ENCODE measurements at regions not wholly inside any gene's neighbourhood (a gene's known extent, or its start where the extent isn't known, plus 50 kb on each side); places are given as distances from the start of the nearest gene placed in this dataset.

- Histone ChIP-seq H3K9ac (ENCODE audit: insufficient read depth in 1 of 2, low read depth in 2 of 2, low read length in 2 of 2) (no peak overlapping the region), H3K4me2 (ENCODE audit: insufficient read depth, low read length) (no peak overlapping the region), H3K9me1 (ENCODE audit: control insufficient read depth, insufficient read depth, low read length) (no peaks in the 10 kb centered on the region), H3K27me3 (ENCODE audit: control insufficient read depth in 2 of 2, insufficient read depth in 2 of 2, low read length in 2 of 2) (peaks cover 0 to 5% of the 10 kb centered on the region in 2 experiments; a peak in 1 of 5 replicates), H3K36me3 (ENCODE audit: control insufficient read depth, insufficient read depth, low read length) (no peaks in the 10 kb centered on the region), H3K79me2 (ENCODE audit: control insufficient read depth, insufficient read depth, low read length) (no peaks in the 10 kb centered on the region), H3K4me1 (replicated peaks in 1 of 2; ENCODE audit: control insufficient read depth in 2 of 2, insufficient read depth in 2 of 2, low read length in 2 of 2) (no peaks in the 10 kb centered on the region), H4K20me1 (replicated peaks; ENCODE audit: control insufficient read depth, insufficient read depth, low read length) (no peaks in the 10 kb centered on the region), H2AFZ (ENCODE audit: low read depth, low read length) (no peak overlapping the region), H3K27ac (ENCODE audit: extremely low read depth, low read depth, low read length) (no peak overlapping the region), H3K9me3 (replicated peaks; ENCODE audit: control insufficient read depth, insufficient read depth, low read depth, low read length) (no peaks in the 10 kb centered on the region), H3K4me3 (no peak overlapping the region)
- CTCF ChIA-PET (ENCODE audit: low intra/inter-chr PET ratio): no interaction called here
- intact Hi-C loops (cut with micrococcal nuclease): no loop called here
- DNase-seq (ENCODE audit: extremely low read depth in 1 of 4, low spot score in 3 of 4) (no peak), ATAC-seq (no peak), FAIRE-seq (no peak)
- in situ Hi-C loops (cut with MboI): no loop called here
- POLR2A ChIA-PET: no interaction called here
- TF ChIP-seq ETV5 (CRISPR knock-in tag; IDR thresholded peaks at IDR 0.05; ENCODE audit: low read depth) (no peak), POLR2H (tag; IDR thresholded peaks at IDR 0.05; ENCODE audit: low read depth) (no peak), NR4A1 (CRISPR knock-in tag; IDR thresholded peaks at IDR 0.05) (no peak), NR4A1 (tag; IDR thresholded peaks at IDR 0.05) (no peak), ZNF507 (tag; conservative IDR thresholded peaks at IDR 0.05) (no peak), ZNF398 (CRISPR knock-in tag; IDR thresholded peaks at IDR 0.05) (no peak), ESRRB (CRISPR knock-in tag; IDR thresholded peaks at IDR 0.05; ENCODE audit: borderline replicate concordance) (no peak), STAT5B (CRISPR knock-in tag; IDR thresholded peaks at IDR 0.05) (no peak), NR2C2 (CRISPR knock-in tag; IDR thresholded peaks at IDR 0.05) (no peak), NR2C2 (tag; IDR thresholded peaks at IDR 0.05) (no peak), MITF (IDR thresholded peaks at IDR 0.05) (no peak), ZBED1 (IDR thresholded peaks at IDR 0.05) (no peak), ZNF311 (CRISPR knock-in tag; IDR thresholded peaks at IDR 0.05) (no peak), XRCC3 (IDR thresholded peaks at IDR 0.05) (no peak)
- TF ChIP-seq, protein P1, sequence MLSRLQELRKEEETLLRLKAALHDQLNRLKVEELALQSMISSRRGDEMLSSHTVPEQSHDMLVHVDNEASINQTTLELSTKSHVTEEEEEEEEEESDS (CRISPR knock-in tag; IDR thresholded peaks at IDR 0.05): no peak
- TF ChIP-seq, protein P2, sequence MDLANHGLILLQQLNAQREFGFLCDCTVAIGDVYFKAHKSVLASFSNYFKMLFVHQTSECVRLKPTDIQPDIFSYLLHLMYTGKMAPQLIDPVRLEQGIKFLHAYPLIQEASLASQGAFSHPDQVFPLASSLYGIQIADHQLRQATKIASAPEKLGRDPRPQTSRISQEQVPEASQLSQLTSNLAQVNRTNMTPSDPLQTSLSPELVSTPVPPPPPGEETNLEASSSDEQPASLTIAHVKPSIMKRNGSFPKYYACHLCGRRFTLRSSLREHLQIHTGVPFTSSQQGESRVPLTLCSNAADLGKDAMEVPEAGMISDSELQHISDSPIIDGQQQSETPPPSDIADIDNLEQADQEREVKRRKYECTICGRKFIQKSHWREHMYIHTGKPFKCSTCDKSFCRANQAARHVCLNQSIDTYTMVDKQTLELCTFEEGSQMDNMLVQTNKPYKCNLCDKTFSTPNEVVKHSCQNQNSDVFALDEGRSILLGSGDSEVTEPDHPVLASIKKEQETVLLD (IDR thresholded peaks at IDR 0.05): no peak
- 3% methylated on average over 3 of the region's 3 CpGs for WGBS (ENCODE audit: insufficient coverage, low coverage, missing lambda C conversion rate)
- no TSS peak for BruUV-seq (replicated peaks)
Observed at GRCh38 chr2:129078548-129078947, 759.9 kb upstream of the HS6ST1 start.
